Panc1 (cell line): ENCODE measurements at regions not wholly inside any gene's neighbourhood (a gene's known extent, or its start where the extent isn't known, plus 50 kb on each side); places are given as distances from the start of the nearest gene placed in this dataset.

Experiments used
- ATAC-seq: fragments of 200-7000 bp; cut with Tn5 transposase; 2 replicates; pipeline ENCODE4 v1.9.1; 2020; ENCODE audit warnings: mild to moderate bottlenecking, moderate library complexity
- BruUV-seq: library from RNA; stranded (reverse); fragments of 400-500 nt; replicated peaks from 2 replicates; lab custom pipeline; 2021; lab: Mats Ljungman, UMichigan
- CTCF ChIA-PET: fragments of 300-600 bp; sonication (Branson Sonifier 250); formaldehyde crosslinking; loops from one replicate; lab custom pipeline; 2022; ENCODE audit warnings: antibody characterized with exemption; lab: Charles Lee
- POLR2A ChIA-PET: fragments of 300-600 bp; sonication (Branson Sonifier 250); formaldehyde crosslinking; loops from one replicate; lab custom pipeline; 2022; ENCODE audit warnings: antibody characterized with exemption; lab: Charles Lee
- DNase-seq: peaks from one replicate; pipeline ENCODE4 v3.0.0-alpha.2; 2010; ENCODE audit warnings: low read depth, low spot score
- H3K27ac ChIP-seq: 2 replicates; pipeline ENCODE4 v1.5.1; 2011; ENCODE audit warnings: mild to moderate bottlenecking, low read length, inconsistent platforms
- H3K27me3 ChIP-seq: fragments of 200-500 bp; sonication (Bioruptor generic); 2 replicates; pipeline ENCODE4 v1.6.0; 2014; ENCODE audit warnings: low read length, inconsistent platforms; ENCODE audit not compliant: control insufficient read depth, insufficient read depth
- H3K36me3 ChIP-seq: fragments of 200-500 bp; sonication (Bioruptor generic); 2 replicates; pipeline ENCODE4 v1.5.1; 2014; ENCODE audit warnings: inconsistent platforms, mild to moderate bottlenecking, low read length, moderate library complexity; ENCODE audit not compliant: control insufficient read depth, insufficient read depth
- H3K4me1 ChIP-seq: 2 replicates; pipeline ENCODE4 v1.5.1; 2011; ENCODE audit warnings: inconsistent platforms, mild to moderate bottlenecking, low read length, moderate library complexity; ENCODE audit not compliant: control insufficient read depth, insufficient read depth
- H3K4me3 ChIP-seq, 2 experiments: 2 replicates each; pipeline ENCODE4 v1.5.1; 2011 to 2012; ENCODE audit warnings: low read depth in 2 of 2, low read length in 2 of 2, mild to moderate bottlenecking in 2 of 2, inconsistent platforms in 1 of 2, moderate library complexity in 1 of 2
- H3K9me3 ChIP-seq: fragments of 200-500 bp; sonication (Bioruptor generic); 2 replicates; pipeline ENCODE4 v1.5.1; 2014; ENCODE audit warnings: low read depth, mild to moderate bottlenecking, inconsistent platforms, low read length, moderate library complexity; ENCODE audit not compliant: control insufficient read depth, insufficient read depth
- POLR2AphosphoS5 ChIP-seq: IDR thresholded peaks from 2 replicates; pipeline ENCODE4 v1.6.1; 2012; ENCODE audit warnings: mild to moderate bottlenecking, low read depth, low read length, moderate library complexity
- SIN3A ChIP-seq: IDR thresholded peaks from 2 replicates; pipeline ENCODE4 v1.6.1; 2012; ENCODE audit warnings: low read depth, mild to moderate bottlenecking, low read length, moderate library complexity, borderline replicate concordance; ENCODE audit not compliant: insufficient read depth
- TCF7L2 ChIP-seq: IDR thresholded peaks from 2 replicates; pipeline ENCODE4 v1.6.1; 2011; ENCODE audit warnings: mild to moderate bottlenecking, low read depth, low read length, inconsistent platforms
- in situ Hi-C: cut with HindIII; loops from 2 replicates; pipeline ENCODE4 v1.10.0; 2016; ENCODE audit warnings: low sequenced_read_pairs, low pct_unique_long_range_greater_than_20kb
- intact Hi-C: fragments of 100-400 bp; cut with micrococcal nuclease; formaldehyde crosslinking; loops from one replicate; pipeline ENCODE4 v1.10.0; 2022; ENCODE audit not compliant: unreplicated experiment
- TF ChIP-seq, protein P1 (sequence below): fragments of 450-650 bp; IDR thresholded peaks from 2 replicates; pipeline ENCODE4 v1.5.1; 2017; ENCODE audit warnings: mild to moderate bottlenecking
- TF ChIP-seq, protein P2 (sequence below), 2 experiments: IDR thresholded peaks; 2 replicates each; pipeline ENCODE4 v1.6.1; 2011 to 2012; ENCODE audit warnings: low read depth in 2 of 2, control low read depth in 1 of 2, low read length in 1 of 2, mild to moderate bottlenecking in 1 of 2, moderate library complexity in 1 of 2; ENCODE audit not compliant: insufficient read depth in 1 of 2

DNA sequence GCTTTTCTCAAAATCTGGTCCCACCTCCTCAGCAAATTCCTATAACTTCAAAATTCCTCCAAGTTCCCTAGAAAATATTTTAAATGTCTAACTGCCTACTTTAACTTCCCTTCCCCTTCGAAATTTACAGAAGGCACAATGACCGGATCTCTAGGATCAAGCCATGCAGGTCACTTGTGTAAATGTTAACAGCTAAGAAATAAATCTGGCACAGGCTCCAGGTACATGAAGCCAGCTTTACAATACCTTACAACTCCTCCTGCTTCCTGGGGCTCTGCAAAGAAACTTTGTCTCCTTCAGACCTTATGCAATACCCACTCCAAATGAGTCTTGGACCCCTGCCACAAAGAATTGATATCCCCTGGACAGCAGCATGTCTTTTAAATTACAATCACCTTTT is 1164.2 kb downstream of the BRINP3 start:
- H3K9me3 ChIP-seq, result no peaks in the 10 kb centered on the region
- CTCF ChIA-PET, result no interaction called here
- no TSS peak for BruUV-seq
- no peak overlapping the region for H3K27ac ChIP-seq
- TF ChIP-seq, protein P1, sequence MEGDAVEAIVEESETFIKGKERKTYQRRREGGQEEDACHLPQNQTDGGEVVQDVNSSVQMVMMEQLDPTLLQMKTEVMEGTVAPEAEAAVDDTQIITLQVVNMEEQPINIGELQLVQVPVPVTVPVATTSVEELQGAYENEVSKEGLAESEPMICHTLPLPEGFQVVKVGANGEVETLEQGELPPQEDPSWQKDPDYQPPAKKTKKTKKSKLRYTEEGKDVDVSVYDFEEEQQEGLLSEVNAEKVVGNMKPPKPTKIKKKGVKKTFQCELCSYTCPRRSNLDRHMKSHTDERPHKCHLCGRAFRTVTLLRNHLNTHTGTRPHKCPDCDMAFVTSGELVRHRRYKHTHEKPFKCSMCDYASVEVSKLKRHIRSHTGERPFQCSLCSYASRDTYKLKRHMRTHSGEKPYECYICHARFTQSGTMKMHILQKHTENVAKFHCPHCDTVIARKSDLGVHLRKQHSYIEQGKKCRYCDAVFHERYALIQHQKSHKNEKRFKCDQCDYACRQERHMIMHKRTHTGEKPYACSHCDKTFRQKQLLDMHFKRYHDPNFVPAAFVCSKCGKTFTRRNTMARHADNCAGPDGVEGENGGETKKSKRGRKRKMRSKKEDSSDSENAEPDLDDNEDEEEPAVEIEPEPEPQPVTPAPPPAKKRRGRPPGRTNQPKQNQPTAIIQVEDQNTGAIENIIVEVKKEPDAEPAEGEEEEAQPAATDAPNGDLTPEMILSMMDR, result no peak
- TF ChIP-seq, protein P2, sequence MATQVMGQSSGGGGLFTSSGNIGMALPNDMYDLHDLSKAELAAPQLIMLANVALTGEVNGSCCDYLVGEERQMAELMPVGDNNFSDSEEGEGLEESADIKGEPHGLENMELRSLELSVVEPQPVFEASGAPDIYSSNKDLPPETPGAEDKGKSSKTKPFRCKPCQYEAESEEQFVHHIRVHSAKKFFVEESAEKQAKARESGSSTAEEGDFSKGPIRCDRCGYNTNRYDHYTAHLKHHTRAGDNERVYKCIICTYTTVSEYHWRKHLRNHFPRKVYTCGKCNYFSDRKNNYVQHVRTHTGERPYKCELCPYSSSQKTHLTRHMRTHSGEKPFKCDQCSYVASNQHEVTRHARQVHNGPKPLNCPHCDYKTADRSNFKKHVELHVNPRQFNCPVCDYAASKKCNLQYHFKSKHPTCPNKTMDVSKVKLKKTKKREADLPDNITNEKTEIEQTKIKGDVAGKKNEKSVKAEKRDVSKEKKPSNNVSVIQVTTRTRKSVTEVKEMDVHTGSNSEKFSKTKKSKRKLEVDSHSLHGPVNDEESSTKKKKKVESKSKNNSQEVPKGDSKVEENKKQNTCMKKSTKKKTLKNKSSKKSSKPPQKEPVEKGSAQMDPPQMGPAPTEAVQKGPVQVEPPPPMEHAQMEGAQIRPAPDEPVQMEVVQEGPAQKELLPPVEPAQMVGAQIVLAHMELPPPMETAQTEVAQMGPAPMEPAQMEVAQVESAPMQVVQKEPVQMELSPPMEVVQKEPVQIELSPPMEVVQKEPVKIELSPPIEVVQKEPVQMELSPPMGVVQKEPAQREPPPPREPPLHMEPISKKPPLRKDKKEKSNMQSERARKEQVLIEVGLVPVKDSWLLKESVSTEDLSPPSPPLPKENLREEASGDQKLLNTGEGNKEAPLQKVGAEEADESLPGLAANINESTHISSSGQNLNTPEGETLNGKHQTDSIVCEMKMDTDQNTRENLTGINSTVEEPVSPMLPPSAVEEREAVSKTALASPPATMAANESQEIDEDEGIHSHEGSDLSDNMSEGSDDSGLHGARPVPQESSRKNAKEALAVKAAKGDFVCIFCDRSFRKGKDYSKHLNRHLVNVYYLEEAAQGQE (IDR thresholded peaks at IDR 0.05; ENCODE audit: insufficient read depth in 1 of 2, low read depth in 2 of 2, low read length in 1 of 2), result no peak
- TF ChIP-seq TCF7L2, result no peak
- TF ChIP-seq POLR2AphosphoS5, result no peak
- no peak for TF ChIP-seq SIN3A
- no peaks in the 10 kb centered on the region for H3K4me1 ChIP-seq
- intact Hi-C loops, result no loop called here
- no peak overlapping the region for H3K4me3 ChIP-seq
- in situ Hi-C loops, result no loop called here
- ATAC-seq (no peak), DNase-seq (no peak)
- POLR2A ChIA-PET, result no interaction called here
- H3K36me3 ChIP-seq, result no peaks in the 10 kb centered on the region
- no peaks in the 10 kb centered on the region for H3K27me3 ChIP-seq

DNA sequence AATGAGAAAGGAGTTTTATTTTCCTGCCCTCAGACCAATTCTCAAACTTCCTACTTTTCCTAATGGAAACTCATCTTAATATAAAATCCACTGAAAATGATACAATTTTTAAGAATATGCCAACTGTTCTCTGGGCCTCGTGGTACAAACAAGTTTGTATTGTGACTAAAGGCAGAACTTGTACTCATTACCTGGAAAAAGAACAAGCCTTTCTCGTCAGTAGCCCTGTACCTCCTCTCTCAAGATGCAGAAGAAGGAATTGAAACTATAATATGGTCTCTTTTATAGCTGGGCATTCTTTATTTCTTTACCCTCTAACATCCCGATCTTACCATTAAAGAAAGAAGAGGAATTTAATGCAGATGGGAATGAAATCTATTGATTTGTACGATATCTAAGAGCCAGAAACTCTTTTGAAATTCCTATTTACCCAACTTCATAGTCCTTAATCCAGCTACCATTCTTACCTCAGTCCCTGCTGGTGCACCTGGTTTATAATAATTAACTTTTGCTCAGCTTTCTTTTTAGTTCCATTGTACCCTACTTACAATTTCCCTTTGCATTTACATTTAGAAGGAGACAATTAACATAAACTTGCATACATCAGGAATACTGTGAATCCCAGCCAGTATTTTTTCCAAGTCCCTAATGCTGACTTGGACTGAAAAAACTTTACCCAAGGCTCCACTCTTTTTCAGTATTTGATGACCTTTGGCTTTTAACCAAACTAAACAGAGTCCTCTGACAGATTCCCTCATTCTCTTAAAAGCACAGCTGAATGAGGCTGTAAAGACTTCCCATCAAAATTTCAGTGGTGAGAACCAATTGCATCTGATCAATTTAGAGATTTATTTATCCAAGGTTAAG is 1162.4 kb downstream of the BRINP3 start:
- ChIA-PET POLR2A (no interaction called here), CTCF (no interaction called here)
- no TSS peak for BruUV-seq
- Histone ChIP-seq H3K4me1 (no peaks in the 10 kb centered on the region), H3K27me3 (no peaks in the 10 kb centered on the region), H3K27ac (no peak overlapping the region), H3K9me3 (no peaks in the 10 kb centered on the region), H3K36me3 (no peaks in the 10 kb centered on the region), H3K4me3 (no peak overlapping the region)
- no peak for ATAC-seq
- no peak for DNase-seq
- intact Hi-C loops (no loop called here), in situ Hi-C loops (no loop called here)
- no peak for TF ChIP-seq POLR2AphosphoS5
- TF ChIP-seq, protein P2 (IDR thresholded peaks at IDR 0.05; ENCODE audit: insufficient read depth in 1 of 2, low read depth in 2 of 2, low read length in 1 of 2), result no peak
